Adipocyte (in vitro differentiated cells): ENCODE measurements at regions not wholly inside any gene's neighbourhood (a gene's known extent, or its start where the extent isn't known, plus 50 kb on each side); places are given as distances from the start of the nearest gene placed in this dataset.

Experiments used
- DNase-seq: peaks from one replicate; pipeline ENCODE4 v3.0.0-alpha.2; 2015; ENCODE audit warnings: low read depth
- H3K27me3 ChIP-seq: replicated peaks from 2 replicates; pipeline ENCODE4 v1.7.0; 2013; ENCODE audit warnings: mild to moderate bottlenecking, low read length, moderate library complexity; ENCODE audit not compliant: control insufficient read depth, insufficient read depth
- H3K36me3 ChIP-seq: 2 replicates; pipeline ENCODE4 v1.7.0; 2013; ENCODE audit warnings: low read length, mild to moderate bottlenecking, moderate library complexity; ENCODE audit not compliant: control insufficient read depth, insufficient read depth, severe bottlenecking
- H3K4me1 ChIP-seq: 2 replicates; pipeline ENCODE4 v1.7.0; 2013; ENCODE audit warnings: mild to moderate bottlenecking, low read length, moderate library complexity; ENCODE audit not compliant: control insufficient read depth, insufficient read depth
- H3K4me3 ChIP-seq: 2 replicates; pipeline ENCODE4 v1.7.0; 2013; ENCODE audit warnings: mild to moderate bottlenecking, low read length, moderate library complexity
- H3K9ac ChIP-seq: 2 replicates; pipeline ENCODE4 v1.7.0; 2013; ENCODE audit warnings: mild to moderate bottlenecking, low read length, moderate library complexity
- H3K9me3 ChIP-seq: 2 replicates; pipeline ENCODE4 v1.7.0; 2013; ENCODE audit warnings: mild to moderate bottlenecking, low read length, moderate library complexity; ENCODE audit not compliant: control insufficient read depth

DNA sequence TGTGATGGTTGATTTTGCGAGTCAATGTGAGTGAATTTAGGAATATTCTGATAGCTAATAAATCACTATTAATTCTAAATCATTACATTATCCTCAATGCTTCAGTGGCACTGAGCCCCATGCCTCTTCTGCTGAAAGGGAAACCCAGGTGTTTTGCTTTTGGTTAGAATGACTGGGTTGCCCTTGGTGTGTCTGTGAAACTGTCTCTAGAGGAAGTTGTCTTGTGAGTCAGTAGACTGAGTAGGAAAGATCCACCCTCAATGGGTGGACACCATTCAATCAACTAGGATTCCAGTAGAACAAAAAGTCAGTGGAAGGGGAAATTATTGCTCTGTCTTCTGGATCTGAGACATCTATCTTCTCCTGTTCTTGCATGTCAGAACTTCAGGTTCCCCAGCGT, 472.4 kb downstream of the ANKRD7 start:
- no peak for DNase-seq
- Histone ChIP-seq H3K9me3 (no peaks in the 10 kb centered on the region), H3K36me3 (no peaks in the 10 kb centered on the region), H3K27me3 (no peaks in the 10 kb centered on the region), H3K4me3 (no peak overlapping the region), H3K9ac (no peak overlapping the region), H3K4me1 (no peaks in the 10 kb centered on the region)

GRCh38 chr7:118699222-118699621, 474.7 kb downstream of the ANKRD7 start:
- Histone ChIP-seq H3K4me3 (no peak overlapping the region), H3K4me1 (no peaks in the 10 kb centered on the region), H3K36me3 (no peaks in the 10 kb centered on the region), H3K9ac (no peak overlapping the region), H3K27me3 (no peaks in the 10 kb centered on the region), H3K9me3 (no peaks in the 10 kb centered on the region)
- DNase-seq: no peak

DNA sequence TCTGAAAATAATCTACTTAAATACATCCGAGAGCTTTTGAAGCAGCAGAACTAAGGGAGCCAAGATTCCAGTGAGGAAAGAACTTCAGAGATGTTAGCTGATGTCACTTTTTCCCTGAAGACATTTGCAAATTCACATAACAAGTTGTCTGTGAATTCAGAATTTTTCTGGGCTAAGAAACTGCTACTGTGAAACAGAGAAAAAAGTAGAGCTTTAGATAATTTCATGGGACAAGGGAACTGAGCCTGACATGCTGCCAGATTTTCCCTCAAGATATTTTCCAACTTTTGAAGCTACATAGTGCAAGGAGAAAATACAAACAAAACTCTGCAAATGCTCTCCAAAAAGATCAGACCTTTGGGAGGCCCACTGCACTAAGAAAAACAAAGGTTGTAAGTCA, 484.2 kb downstream of the ANKRD7 start:
- no peaks in the 10 kb centered on the region for H3K27me3 ChIP-seq

DNA sequence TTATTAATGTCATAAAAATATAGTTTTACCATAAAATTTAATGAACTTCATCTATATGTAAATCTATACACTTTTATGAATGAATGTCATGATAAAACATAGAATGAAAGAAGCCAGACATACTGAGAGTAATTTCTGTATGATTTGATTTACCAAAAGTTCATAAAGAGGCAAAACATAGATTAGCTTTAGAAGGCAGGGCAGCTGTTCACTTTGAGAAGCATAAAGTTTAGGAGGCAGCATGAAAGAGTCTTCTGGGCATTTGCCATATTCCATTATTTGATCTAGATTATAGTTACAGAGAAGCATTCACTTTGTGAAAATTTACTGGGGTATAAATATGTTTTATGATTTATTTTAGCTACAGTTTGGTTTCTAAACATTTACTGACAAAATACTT, 487.2 kb downstream of the ANKRD7 start:
- H3K9ac ChIP-seq: no peak overlapping the region
- no peaks in the 10 kb centered on the region for H3K9me3 ChIP-seq
- DNase-seq: no peak
- no peaks in the 10 kb centered on the region for H3K4me1 ChIP-seq
- H3K36me3 ChIP-seq: no peaks in the 10 kb centered on the region
- H3K4me3 ChIP-seq: no peak overlapping the region
- H3K27me3 ChIP-seq: no peaks in the 10 kb centered on the region

More for the DNA sequence above, 484.2 kb downstream of the ANKRD7 start:
- no peaks in the 10 kb centered on the region for H3K9me3 ChIP-seq
- H3K36me3 ChIP-seq: no peaks in the 10 kb centered on the region
- no peak overlapping the region for H3K4me3 ChIP-seq
- H3K9ac ChIP-seq: no peak overlapping the region
- DNase-seq: no peak
- no peaks in the 10 kb centered on the region for H3K4me1 ChIP-seq

DNA sequence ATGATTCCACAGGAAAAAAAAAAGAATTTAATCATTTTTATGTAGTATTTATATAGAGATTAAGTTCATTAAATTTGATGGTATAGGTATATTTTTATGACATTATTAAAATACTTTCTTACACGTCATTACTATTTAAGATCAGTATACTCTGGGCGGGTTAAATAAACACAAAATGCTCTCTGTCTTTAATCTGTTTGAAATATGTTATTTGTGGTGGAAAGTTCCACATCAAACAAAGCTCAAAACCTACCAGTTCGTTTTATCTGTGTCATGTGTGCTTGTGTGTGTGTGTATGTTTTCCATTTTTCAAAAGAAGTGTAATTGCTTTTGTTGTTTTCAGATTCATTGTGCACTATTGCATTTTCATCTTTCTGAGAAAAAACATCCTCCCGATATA, 488.5 kb downstream of the ANKRD7 start:
- no peaks in the 10 kb centered on the region for H3K36me3 ChIP-seq
- H3K27me3 ChIP-seq: no peaks in the 10 kb centered on the region
- H3K4me1 ChIP-seq: no peaks in the 10 kb centered on the region
- H3K9ac ChIP-seq: no peak overlapping the region
- H3K4me3 ChIP-seq: no peak overlapping the region
- no peaks in the 10 kb centered on the region for H3K9me3 ChIP-seq
- DNase-seq: no peak

DNA sequence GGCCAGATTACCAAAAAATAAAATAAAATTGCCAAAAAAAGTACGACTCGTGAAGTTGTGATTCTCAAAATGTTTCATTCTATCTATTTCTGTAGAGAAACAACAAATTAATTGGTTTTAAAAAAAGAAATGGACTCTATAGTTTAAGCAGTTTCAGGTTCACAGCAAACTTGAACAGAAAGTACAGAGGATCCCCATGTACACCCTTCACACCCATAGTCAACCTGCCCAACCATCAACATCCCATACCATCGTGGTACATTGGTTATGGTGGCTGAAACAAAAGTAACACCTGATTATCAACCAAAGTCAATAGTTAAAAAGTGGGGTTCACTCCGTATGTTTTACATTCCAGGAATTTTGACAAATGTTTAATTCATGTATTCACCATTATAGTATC, 496.1 kb downstream of the ANKRD7 start:
- no peak for DNase-seq
- H3K9me3 ChIP-seq: no peaks in the 10 kb centered on the region
- no peaks in the 10 kb centered on the region for H3K36me3 ChIP-seq
- no peaks in the 10 kb centered on the region for H3K4me1 ChIP-seq
- no peak overlapping the region for H3K4me3 ChIP-seq
- H3K27me3 ChIP-seq: no peaks in the 10 kb centered on the region
- no peak overlapping the region for H3K9ac ChIP-seq

- Histone ChIP-seq H3K9ac (no peak overlapping the region), H3K4me1 (no peaks in the 10 kb centered on the region), H3K9me3 (no peaks in the 10 kb centered on the region), H3K4me3 (no peak overlapping the region), H3K36me3 (no peaks in the 10 kb centered on the region), H3K27me3 (no peaks in the 10 kb centered on the region)
- DNase-seq: no peak
Measured at GRCh38 chr7:118731854-118732253, 507.4 kb downstream of the ANKRD7 start.

GRCh38 chr7:118734541-118734940, 510.0 kb downstream of the ANKRD7 start:
- Histone ChIP-seq H3K27me3 (no peaks in the 10 kb centered on the region), H3K9ac (no peak overlapping the region), H3K9me3 (no peaks in the 10 kb centered on the region), H3K36me3 (no peaks in the 10 kb centered on the region), H3K4me1 (no peaks in the 10 kb centered on the region), H3K4me3 (no peak overlapping the region)
- DNase-seq: no peak

DNA sequence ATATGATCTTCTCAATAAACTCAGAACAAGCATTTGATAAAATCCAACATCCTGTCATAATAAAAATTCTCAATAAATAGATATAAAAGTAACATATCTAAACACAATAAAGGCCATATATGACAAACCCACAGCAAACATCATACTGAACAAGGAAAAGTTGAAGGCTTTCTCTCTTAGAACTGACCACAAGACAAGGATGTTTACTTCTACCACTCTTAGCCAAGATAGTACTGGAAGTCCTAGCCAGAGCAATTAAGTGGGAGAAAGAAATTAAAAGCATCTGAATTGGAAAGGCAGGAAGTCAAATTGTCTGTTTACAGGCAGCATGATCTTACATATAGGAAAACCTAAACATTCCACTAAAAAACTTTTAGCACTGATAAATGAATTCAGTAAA, 510.9 kb downstream of the ANKRD7 start:
- H3K4me3 ChIP-seq: no peak overlapping the region
- H3K9me3 ChIP-seq: no peaks in the 10 kb centered on the region
- H3K4me1 ChIP-seq: no peaks in the 10 kb centered on the region
- H3K36me3 ChIP-seq: no peaks in the 10 kb centered on the region
- no peak overlapping the region for H3K9ac ChIP-seq
- no peak for DNase-seq
- H3K27me3 ChIP-seq: no peaks in the 10 kb centered on the region

DNA sequence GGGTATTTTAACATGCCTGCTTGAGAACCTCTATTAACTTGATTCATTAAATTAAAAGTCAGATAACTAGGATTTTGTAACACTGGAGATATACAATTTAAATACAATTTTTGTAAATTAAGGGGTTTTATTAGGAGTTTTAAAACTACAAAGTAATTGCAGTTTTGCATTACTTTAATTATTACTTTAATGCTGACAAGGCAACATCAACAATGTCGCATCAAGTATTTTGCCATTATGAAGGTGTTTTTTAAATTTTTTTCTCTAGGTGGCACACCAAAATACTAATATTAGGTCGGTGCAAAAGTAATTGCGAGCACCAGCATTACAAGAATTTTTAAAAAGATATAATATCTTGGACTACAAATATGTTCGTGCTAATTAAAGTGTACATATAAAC, 513.4 kb downstream of the ANKRD7 start:
- DNase-seq: no peak
- no peaks in the 10 kb centered on the region for H3K4me1 ChIP-seq
- H3K9me3 ChIP-seq: no peaks in the 10 kb centered on the region
- no peaks in the 10 kb centered on the region for H3K36me3 ChIP-seq
- no peaks in the 10 kb centered on the region for H3K27me3 ChIP-seq
- no peak overlapping the region for H3K9ac ChIP-seq
- H3K4me3 ChIP-seq: no peak overlapping the region

DNA sequence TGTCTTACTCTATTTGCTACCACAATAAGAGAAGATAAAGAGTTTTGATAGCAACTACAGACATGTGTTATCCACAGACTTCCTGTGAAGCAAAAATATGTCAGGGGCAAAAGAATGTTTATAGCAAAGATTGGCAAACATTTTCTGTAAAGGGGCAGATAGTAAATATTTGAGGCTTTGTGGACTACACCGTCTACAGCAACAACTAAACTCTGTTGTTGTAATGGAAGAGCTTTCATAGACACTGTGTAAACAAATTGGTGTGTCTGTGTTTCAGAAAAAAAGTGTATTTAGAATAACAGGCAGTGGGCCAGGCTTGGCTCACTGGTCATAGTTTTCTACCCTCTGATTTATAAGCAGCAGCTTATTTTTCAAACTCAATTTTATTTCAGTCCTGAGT, 521.4 kb downstream of the ANKRD7 start:
- Histone ChIP-seq H3K9ac (no peak overlapping the region), H3K36me3 (no peaks in the 10 kb centered on the region), H3K4me3 (no peak overlapping the region), H3K27me3 (no peaks in the 10 kb centered on the region), H3K9me3 (no peaks in the 10 kb centered on the region), H3K4me1 (no peaks in the 10 kb centered on the region)
- DNase-seq: no peak

DNA sequence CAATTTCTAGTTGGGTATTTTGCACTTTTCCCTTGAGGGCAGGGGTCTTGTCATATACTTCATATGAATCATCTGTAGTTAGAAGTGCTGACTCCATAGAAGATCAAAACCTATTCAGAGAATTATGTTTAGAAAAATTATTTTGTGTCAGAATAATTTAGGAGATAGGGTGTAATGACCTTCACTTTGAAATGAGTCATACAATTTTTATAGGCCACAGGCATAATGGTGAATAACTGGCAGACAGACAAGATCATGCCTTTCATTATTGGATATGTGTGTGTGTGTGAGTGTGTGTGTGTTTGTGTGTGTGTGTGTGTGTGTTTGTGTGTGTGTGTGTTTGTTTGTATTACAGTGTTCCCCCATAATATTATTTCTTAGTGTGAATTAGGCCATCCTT, 523.0 kb downstream of the ANKRD7 start:
- Histone ChIP-seq H3K4me3 (no peak overlapping the region), H3K36me3 (no peaks in the 10 kb centered on the region), H3K4me1 (no peaks in the 10 kb centered on the region), H3K9ac (no peak overlapping the region), H3K27me3 (no peaks in the 10 kb centered on the region), H3K9me3 (no peaks in the 10 kb centered on the region)
- no peak for DNase-seq
